ENCODE measurements at regions not wholly inside any gene's neighbourhood (a gene's known extent, or its start where the extent isn't known, plus 50 kb on each side); places are given as distances from the start of the nearest gene placed in this dataset.

DNA sequence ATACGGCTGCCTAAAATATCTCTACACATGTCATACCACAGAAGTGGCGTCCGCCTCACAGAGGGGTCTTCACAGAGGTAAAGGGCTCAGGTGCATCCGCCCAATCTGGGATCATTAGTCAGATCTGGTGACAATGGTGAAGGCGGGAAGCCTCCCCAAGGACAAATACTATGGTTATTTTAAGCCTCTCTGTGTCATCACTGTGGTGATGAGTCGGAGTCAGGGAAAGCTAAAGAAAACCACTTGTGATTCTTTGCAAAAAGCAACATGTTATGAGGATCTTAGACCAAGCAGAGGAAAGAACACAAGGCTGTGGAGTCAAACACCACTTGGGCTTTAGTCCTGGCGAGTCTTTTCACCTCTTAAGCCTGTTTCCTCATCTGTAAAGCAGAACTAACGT lies 190.4 kb downstream of the DRD1 start:
- H3K36me3 ChIP-seq (replicated peaks; ENCODE audit: control insufficient read depth, insufficient read depth, low read length), result no peaks in the 10 kb centered on the region
- H3K27me3 ChIP-seq (ENCODE audit: control insufficient read depth, insufficient read depth, low read length), result no peaks in the 10 kb centered on the region; the same call in 1 of the 2 replicates
- no peak overlapping the region for H3K4me3 ChIP-seq (ENCODE audit: insufficient read depth, low read depth, low read length)
- no peak for DNase-seq

DNA sequence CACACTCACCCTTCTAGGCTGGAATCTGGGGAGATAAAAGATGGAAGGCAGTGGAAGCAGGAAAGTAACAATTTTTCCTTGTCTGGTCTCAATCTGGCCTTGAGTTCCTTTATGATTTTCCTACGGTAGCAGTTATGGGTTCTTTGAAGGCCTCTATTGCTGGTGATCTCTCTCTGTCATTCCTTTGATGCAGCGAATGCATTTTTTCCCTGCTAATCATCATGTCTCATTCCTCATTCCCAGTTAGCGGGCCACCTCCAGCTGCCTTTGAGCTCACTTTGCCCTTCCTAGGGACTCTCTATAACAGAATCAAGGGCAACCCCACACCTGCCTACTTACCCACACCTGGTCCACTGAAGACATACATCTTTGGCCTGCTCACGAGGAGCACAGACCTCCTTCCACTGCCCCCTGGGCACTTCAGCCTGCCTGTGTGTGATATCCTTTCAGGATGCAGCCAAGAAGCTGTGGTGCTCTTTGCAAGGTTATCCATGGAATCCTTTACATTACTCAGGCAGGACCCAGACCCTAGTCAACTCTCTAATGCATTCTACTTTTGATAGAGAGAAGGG lies 191.7 kb downstream of the DRD1 start:
- Histone ChIP-seq H3K36me3 (replicated peaks; ENCODE audit: control insufficient read depth, insufficient read depth, low read length) (no peaks in the 10 kb centered on the region), H3K27me3 (ENCODE audit: control insufficient read depth, insufficient read depth, low read length) (no peaks in the 10 kb centered on the region; the same call in 1 of the 2 replicates), H3K4me3 (ENCODE audit: insufficient read depth, low read depth, low read length) (no peak overlapping the region)
- no peak for DNase-seq

DNA sequence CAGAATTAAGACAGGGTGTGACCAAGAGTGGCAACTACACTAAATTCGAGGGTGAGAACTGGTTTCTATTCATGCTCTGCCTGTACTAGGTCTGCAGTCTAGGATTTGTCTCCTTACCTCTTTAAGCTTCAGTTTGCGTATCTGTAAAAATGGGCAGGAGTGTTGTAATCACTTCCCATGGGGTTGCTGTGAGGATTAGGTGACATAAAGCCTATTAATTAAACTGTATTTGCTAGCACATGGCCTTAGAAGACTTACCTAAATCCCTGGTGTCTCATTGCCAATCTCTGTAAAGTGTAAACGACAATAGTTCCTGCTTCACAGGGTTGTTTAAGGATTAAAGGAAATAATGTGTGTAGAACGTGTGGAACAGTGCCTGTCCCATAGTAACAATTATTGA lies 193.6 kb downstream of the DRD1 start:
- no peaks in the 10 kb centered on the region; the same call in 1 of the 2 replicates for H3K27me3 ChIP-seq (ENCODE audit: control insufficient read depth, insufficient read depth, low read length)
- no peaks in the 10 kb centered on the region for H3K36me3 ChIP-seq (replicated peaks; ENCODE audit: control insufficient read depth, insufficient read depth, low read length)
- no peak overlapping the region for H3K4me3 ChIP-seq (ENCODE audit: insufficient read depth, low read depth, low read length)
- DNase-seq, result no peak

DNA sequence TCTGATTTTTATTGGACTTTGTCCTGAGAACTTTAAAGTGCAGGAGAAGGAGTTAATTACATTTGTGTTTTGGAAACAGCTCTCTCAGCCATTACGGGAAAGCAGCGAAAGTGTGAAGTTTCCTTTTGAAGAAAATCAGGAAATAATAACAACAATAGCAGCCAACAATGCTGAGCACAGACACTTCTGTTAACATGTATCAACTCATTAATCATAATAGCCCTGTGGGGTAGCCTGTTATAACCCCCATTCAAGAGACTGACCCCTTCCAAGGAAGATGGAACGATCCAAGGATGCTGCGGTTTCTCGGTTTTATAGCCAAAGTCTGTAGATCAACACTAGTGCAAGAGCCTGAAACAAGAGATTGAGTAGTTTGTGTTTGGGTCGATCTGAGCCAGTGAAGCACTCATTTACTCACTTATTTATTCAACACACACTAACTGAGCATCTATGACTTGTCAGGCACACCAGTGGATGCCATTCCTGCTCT lies 195.5 kb downstream of the DRD1 start:
- Histone ChIP-seq H3K4me3 (ENCODE audit: insufficient read depth, low read depth, low read length) (no peak overlapping the region), H3K27me3 (ENCODE audit: control insufficient read depth, insufficient read depth, low read length) (no peaks in the 10 kb centered on the region; the same call in 1 of the 2 replicates), H3K36me3 (replicated peaks; ENCODE audit: control insufficient read depth, insufficient read depth, low read length) (no peaks in the 10 kb centered on the region)
- no peak for DNase-seq

DNA sequence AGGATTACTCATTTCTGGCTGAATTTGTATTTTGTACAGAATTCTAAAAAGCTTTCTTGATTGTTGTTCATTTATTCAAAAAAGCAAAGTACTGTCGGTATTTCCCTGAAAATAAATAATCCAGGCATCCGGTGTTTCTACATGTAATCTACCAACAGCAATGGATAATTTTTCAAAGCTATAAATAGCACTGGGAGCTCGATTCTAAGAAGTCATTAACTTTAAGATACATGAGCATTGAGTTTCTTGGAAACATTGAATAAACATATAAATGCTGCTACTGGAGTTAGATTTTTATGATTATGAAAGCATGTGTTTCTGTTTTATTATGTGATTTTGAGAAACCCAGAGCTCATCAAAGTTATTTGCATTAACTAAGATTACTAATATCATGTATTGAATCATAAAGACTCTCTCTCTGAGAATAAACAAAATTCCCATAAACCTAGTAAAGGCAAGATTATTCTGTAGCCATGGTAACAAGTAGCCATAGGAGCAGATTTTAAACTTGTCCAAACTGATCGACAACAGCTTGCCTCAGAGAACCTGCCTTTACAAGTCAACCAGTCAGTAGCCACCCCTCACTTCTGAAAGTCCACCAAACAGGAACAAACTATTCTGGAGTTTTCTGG lies 197.0 kb downstream of the DRD1 start:
- no peaks in the 10 kb centered on the region for H3K36me3 ChIP-seq (replicated peaks; ENCODE audit: control insufficient read depth, insufficient read depth, low read length)
- DNase-seq, result no peak
- no peak overlapping the region for H3K4me3 ChIP-seq (ENCODE audit: insufficient read depth, low read depth, low read length)
- H3K27me3 ChIP-seq (ENCODE audit: control insufficient read depth, insufficient read depth, low read length), result no peaks in the 10 kb centered on the region; the same call in 1 of the 2 replicates

DNA sequence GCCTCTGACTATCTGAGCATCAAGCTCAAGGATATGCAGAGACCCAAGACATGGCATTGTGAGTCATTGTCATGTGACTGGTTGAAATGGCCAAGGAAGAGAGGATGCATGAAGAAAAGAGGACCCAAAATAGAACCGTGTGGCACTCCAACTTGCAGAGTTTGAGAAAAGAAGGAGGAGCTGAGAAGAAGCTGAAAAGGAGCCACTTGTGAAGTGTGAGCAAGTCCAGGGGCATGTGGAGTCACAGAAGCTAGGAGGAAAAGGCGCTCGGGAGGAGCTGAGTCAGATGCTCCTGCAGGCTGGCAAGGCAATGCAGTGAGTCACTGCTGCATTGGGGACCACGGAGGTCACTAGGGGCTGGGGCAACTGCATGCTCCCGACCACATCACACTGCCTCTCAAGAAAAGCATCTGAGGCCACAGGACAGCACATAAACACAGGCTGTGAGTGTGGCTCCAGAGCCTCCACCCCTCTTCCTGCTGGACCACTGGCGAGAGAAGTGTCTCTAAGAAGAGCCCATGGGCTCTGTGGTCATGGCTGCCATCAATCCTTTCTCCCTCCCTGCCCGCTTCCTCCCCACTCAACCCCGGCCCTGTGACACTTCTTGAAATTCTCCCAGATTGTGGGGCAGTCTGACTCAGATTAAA lies 197.6 kb downstream of the DRD1 start:
- DNase-seq, result no peak
- H3K36me3 ChIP-seq (replicated peaks; ENCODE audit: control insufficient read depth, insufficient read depth, low read length), result no peaks in the 10 kb centered on the region
- no peak overlapping the region for H3K4me3 ChIP-seq (ENCODE audit: insufficient read depth, low read depth, low read length)
- H3K27me3 ChIP-seq (ENCODE audit: control insufficient read depth, insufficient read depth, low read length), result no peaks in the 10 kb centered on the region; the same call in 1 of the 2 replicates

DNA sequence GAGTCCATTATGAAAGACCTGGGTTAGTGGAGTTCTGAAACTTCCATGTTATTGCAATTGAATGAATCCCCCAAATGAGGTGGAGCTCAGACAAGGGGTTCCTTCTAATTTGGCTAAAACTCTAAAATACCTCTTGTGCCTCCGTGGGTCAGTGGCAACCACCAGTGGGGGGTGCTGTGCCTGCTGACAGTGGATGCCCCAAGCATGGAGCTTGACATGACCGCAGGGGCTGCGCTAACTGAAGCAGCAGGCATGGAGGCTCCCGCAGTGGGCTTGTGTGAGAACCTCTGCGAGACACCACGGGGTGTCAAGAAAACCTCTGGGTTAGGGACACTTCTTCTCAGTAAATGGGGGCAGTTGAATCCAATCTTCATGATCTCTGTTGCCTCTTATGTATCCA lies 200.5 kb downstream of the DRD1 start:
- DNase-seq, result no peak
- H3K36me3 ChIP-seq (replicated peaks; ENCODE audit: control insufficient read depth, insufficient read depth, low read length), result no peaks in the 10 kb centered on the region

DNA sequence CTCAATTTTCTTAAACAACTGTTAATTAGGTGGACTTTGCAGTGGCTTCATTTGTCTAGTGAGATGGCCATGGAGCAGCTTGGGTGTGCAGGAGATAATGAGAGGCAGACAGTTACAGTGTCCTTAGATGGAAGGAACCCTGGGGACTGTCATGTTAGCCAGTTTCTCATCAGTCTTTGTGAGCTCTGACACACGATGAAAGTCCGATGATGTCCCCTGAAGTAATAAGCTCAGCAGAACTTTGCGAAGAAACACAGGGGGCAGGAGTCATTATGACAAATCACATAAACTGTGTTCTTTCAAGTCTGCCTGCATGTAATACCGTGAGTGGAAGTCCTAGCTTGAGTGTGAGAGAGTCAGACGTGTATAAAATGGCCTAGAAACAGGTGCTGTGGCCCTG lies 201.8 kb downstream of the DRD1 start:
- Histone ChIP-seq H3K36me3 (replicated peaks; ENCODE audit: control insufficient read depth, insufficient read depth, low read length) (no peaks in the 10 kb centered on the region), H3K27me3 (ENCODE audit: control insufficient read depth, insufficient read depth, low read length) (no peaks in the 10 kb centered on the region), H3K4me3 (ENCODE audit: insufficient read depth, low read depth, low read length) (no peak overlapping the region)
- no peak for DNase-seq

More for the DNA sequence above, 200.5 kb downstream of the DRD1 start:
- no peak overlapping the region for H3K4me3 ChIP-seq (ENCODE audit: insufficient read depth, low read depth, low read length)
- H3K27me3 ChIP-seq (ENCODE audit: control insufficient read depth, insufficient read depth, low read length), result no peaks in the 10 kb centered on the region

DNA sequence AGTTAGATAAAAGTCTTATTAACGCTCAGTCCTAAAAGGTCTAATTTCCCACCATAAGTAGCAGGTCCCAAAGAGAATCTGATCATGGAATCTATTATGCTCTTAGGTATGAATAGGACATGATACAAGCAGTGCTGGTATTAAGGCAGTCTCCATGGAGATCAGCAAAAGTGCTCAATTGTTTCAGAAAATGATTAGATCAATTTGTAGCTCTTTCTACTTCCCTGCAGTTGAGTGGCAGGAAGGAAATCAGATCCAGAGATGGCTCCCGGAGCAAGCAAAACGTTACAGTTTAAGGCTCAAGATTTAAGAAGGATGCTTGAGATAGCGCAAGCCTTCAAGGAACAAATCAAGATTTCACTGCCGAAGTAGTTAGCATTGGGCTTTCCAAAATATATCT lies 205.7 kb downstream of the DRD1 start:
- Histone ChIP-seq H3K4me3 (ENCODE audit: insufficient read depth, low read depth, low read length) (no peak overlapping the region), H3K36me3 (replicated peaks; ENCODE audit: control insufficient read depth, insufficient read depth, low read length) (no peaks in the 10 kb centered on the region), H3K27me3 (ENCODE audit: control insufficient read depth, insufficient read depth, low read length) (no peaks in the 10 kb centered on the region)
- DNase-seq, result no peak

DNA sequence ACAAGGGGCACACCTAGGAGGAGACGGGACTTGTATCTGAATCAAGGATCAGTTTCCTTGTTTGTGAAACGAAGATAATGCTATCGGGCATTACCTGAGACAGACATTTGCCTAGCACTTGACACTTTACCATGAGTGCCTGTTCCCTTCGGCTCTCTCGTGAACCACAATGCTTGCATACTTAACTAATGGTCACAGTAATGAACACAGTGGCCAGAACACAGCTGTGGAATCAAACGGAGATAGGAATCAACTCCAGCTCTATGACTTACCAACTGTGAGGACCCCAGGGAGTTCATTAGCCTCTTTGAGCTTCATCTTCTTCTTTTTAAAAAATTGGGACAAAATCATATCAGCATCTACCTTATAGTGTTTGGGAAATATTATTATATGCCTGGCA lies 207.8 kb downstream of the DRD1 start:
- no peaks in the 10 kb centered on the region for H3K36me3 ChIP-seq (replicated peaks; ENCODE audit: control insufficient read depth, insufficient read depth, low read length)
- no peak for DNase-seq

DNA sequence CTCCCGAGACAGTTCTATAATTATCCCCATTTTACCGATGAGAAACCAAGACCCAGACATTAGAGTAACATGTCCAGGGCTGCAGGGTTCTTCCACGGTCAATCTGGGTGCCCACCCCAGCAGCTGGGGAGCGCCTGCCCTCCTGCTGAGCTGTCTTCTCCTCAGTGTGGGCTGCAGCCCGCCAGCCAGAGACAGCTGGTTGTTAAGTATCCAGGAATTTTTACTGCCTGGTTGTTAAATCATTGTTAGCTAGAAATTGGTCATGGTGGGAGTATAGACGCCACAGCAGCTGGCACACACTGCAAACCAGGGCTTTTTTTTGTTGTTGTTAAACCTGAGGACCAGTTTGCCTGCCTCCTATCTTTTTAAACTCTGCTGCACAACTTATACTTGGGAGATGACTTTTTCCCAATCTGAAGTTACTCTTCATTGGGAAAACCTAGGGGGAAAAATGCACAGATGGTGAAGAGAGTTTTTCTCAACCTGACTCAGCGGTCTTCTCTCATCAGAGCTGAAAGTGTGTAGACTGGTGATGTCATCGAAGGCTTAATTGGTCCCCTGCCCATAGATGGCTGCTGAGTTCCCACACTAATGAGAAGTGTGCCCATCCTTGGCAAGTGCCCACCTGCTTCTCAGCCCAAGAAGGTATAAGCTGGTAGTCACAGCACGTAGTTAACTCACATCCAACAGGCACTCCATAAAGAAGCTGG lies 208.6 kb downstream of the DRD1 start:
- Histone ChIP-seq H3K36me3 (replicated peaks; ENCODE audit: control insufficient read depth, insufficient read depth, low read length) (no peaks in the 10 kb centered on the region), H3K27me3 (ENCODE audit: control insufficient read depth, insufficient read depth, low read length) (no peaks in the 10 kb centered on the region), H3K4me3 (ENCODE audit: insufficient read depth, low read depth, low read length) (no peak overlapping the region)
- DNase-seq, result no peak

More for the DNA sequence above, 207.8 kb downstream of the DRD1 start:
- Histone ChIP-seq H3K4me3 (ENCODE audit: insufficient read depth, low read depth, low read length) (no peak overlapping the region), H3K27me3 (ENCODE audit: control insufficient read depth, insufficient read depth, low read length) (no peaks in the 10 kb centered on the region)

DNA sequence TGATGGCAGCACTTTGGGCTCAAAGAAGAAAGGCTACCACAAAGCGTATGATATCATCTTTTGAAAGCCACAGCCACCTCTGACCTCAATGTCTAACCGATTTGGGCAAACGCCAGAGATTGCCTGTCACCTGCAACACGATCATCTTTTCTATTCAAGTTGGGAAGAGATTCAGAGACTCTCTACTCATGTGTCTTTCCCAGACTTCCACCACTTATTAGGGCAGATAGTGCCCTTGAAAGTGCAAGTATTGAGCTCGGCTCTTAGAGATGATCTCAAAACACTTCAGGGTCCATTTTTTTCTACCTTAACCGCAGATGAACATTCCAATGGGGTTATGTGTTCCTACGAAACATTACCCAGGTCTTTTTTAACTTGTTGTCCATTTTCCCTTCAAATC lies 213.7 kb downstream of the DRD1 start:
- no peaks in the 10 kb centered on the region for H3K27me3 ChIP-seq (ENCODE audit: control insufficient read depth, insufficient read depth, low read length)
- no peak for DNase-seq
- H3K36me3 ChIP-seq (replicated peaks; ENCODE audit: control insufficient read depth, insufficient read depth, low read length), result no peaks in the 10 kb centered on the region
- H3K4me3 ChIP-seq (ENCODE audit: insufficient read depth, low read depth, low read length), result no peak overlapping the region

DNA sequence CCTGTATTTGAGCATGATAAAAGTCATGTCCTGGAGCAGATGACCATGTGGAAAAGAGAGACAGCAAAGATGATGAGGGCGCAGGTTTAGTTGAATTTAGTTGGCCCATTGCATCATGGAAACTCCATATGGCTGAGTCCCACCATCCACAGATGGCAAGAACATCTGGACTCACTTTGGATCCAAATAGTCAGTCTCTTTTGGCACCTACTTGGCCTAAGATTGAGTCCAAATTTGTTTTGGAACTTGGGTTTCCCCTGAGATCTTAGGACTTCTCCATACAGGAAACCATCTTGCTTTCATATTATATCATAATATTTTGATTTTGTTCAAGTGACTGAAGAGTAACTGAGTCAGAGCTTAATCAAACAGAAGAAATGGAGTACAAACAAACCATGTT lies 217.5 kb downstream of the DRD1 start:
- Histone ChIP-seq H3K36me3 (replicated peaks; ENCODE audit: control insufficient read depth, insufficient read depth, low read length) (no peaks in the 10 kb centered on the region), H3K27me3 (ENCODE audit: control insufficient read depth, insufficient read depth, low read length) (no peaks in the 10 kb centered on the region), H3K4me3 (ENCODE audit: insufficient read depth, low read depth, low read length) (no peak overlapping the region)
- no peak for DNase-seq

DNA sequence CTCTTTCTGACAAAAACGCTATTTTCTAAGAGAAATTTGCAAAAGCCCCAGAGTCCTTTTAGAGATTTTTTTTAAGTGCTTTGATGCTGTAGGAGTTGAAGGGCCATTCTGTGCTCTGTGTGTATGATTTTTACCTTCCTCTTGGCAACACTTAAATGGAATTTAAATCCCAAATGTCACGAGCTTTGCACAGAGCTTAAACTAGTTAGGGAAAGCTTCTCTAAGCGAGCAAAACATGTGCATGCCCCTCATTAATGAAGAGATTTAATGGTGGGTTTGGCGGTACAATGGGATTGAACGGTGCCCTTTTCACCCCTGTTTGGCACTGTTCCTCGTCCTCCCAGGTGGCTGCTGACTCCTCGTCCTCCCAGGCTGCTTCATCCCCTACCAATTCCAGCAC lies 220.7 kb downstream of the DRD1 start:
- Histone ChIP-seq H3K27me3 (ENCODE audit: control insufficient read depth, insufficient read depth, low read length) (no peaks in the 10 kb centered on the region), H3K36me3 (replicated peaks; ENCODE audit: control insufficient read depth, insufficient read depth, low read length) (no peaks in the 10 kb centered on the region), H3K4me3 (ENCODE audit: insufficient read depth, low read depth, low read length) (no peak overlapping the region)
- no peak for DNase-seq

DNA sequence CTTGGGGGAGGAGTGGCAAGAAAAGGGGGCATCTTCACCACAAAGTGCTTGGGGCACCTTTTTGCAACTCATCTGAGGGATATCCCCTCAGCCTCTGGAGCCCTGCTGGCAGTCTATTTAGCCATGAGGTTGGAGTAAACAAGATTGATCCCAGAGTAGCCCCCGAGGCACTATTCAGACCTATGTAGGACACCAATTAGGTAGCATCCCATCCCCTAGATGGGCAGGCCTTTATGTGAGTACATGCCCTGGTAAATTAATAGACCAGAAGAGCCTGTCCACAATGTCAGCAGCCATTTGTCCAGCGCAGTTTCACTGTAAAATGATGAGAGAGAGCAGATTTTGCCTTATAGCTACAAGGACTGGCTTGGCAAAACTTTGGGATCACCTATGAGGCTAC lies 221.4 kb downstream of the DRD1 start:
- Histone ChIP-seq H3K27me3 (ENCODE audit: control insufficient read depth, insufficient read depth, low read length) (no peaks in the 10 kb centered on the region), H3K36me3 (replicated peaks; ENCODE audit: control insufficient read depth, insufficient read depth, low read length) (no peaks in the 10 kb centered on the region), H3K4me3 (ENCODE audit: insufficient read depth, low read depth, low read length) (no peak overlapping the region)
- no peak for DNase-seq

Data from H7 (cell line).